Fibroblast of mammary gland (primary cell): ENCODE measurements at regions not wholly inside any gene's neighbourhood (a gene's known extent, or its start where the extent isn't known, plus 50 kb on each side); places are given as distances from the start of the nearest gene placed in this dataset.
A peak's percentile ranks its signal among the peaks of the same experiment; 100 is the strongest.

ENCODE experiments used
- DNase-seq: peaks from one replicate; pipeline ENCODE4 v3.0.0-alpha.2; 2010; ENCODE audit warnings: low read depth
- H3K4me3 ChIP-seq: 2 replicates; pipeline ENCODE4 v1.5.1; 2011; ENCODE audit warnings: low read depth, mild to moderate bottlenecking, low read length, moderate library complexity; ENCODE audit not compliant: control insufficient read depth
- CTCF ChIP-seq: conservative IDR thresholded peaks from 2 replicates; pipeline ENCODE4 v1.5.1; 2011; ENCODE audit warnings: low read depth, low read length, inconsistent platforms; ENCODE audit not compliant: control insufficient read depth, insufficient read depth

- no peak for DNase-seq
- no peak overlapping the region for H3K4me3 ChIP-seq
- no peak for TF ChIP-seq CTCF
These were observed 91.0 kb downstream of the TBXT start for GRCh38 chr6:166076625-166077024.

- no peak for DNase-seq
- no peak for TF ChIP-seq CTCF
These were observed 91.7 kb downstream of the TBXT start for GRCh38 chr6:166075925-166076324.

GRCh38 chr6:166075186-166075585, 92.5 kb downstream of the TBXT start:
- H3K4me3 ChIP-seq, result no peak overlapping the region
- no peak for DNase-seq
- no peak for TF ChIP-seq CTCF

More at GRCh38 chr6:166075925-166076324, 91.7 kb downstream of the TBXT start:
- H3K4me3 ChIP-seq, result no peak overlapping the region

GRCh38 chr6:166073082-166073481, 94.6 kb downstream of the TBXT start:
- H3K4me3 ChIP-seq, result no peak overlapping the region
- no peak for DNase-seq
- no peak for TF ChIP-seq CTCF

- no peak overlapping the region for H3K4me3 ChIP-seq
- no peak for DNase-seq
- no peak for TF ChIP-seq CTCF
These were observed 98.9 kb downstream of the TBXT start for GRCh38 chr6:166068768-166069167.

GRCh38 chr6:166058064-166058739, 109.4 kb downstream of the TBXT start:
- DNase-seq, result peak; percentile 26
- H3K4me3 ChIP-seq, result no peak overlapping the region
- no peak for TF ChIP-seq CTCF

GRCh38 chr6:166057431-166057830, 110.2 kb downstream of the TBXT start:
- H3K4me3 ChIP-seq, result no peak overlapping the region
- no peak for DNase-seq
- TF ChIP-seq CTCF, result no peak
